ENCODE measurements at regions not wholly inside any gene's neighbourhood (a gene's known extent, or its start where the extent isn't known, plus 50 kb on each side); places are given as distances from the start of the nearest gene placed in this dataset.

DNA sequence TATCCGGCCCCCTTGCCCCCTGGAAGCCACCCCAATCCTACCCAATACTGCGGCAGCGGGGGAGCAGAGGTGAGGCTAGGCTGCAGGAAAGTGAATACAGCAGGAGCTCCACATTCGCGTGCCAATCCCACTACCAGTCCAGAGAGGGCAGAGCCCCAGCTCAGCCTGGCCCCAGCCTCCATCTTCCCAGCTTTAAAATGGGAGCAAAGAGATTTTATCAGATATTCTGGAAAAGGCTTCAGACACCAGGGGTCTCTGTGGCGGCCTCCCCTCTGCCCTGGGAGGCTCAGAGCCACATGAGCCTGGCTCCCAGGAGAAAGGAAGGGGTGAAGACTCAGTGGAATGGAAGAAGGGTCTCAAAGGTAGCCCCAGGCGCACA is 72.7 kb downstream of the NCOR2 start:
- no peak overlapping the region for H3K27ac ChIP-seq (ENCODE audit: insufficient read depth, low read length, poor library complexity, severe bottlenecking)
- Mint-ChIP-seq H3K4me3 (no peak overlapping the region), H3K4me1 (peaks cover 0 to 63% (median 23%) of the 10 kb centered on the region in 4 donors), H3K36me3 (peaks cover 5% of the 10 kb centered on the region), H3K27me3 (no peaks in the 10 kb centered on the region), H3K27ac (peak overlapping the region; percentile 55 to 88 (median 76)), H3K9me3 (no peaks in the 10 kb centered on the region)
- no peaks in the 10 kb centered on the region for H3K9me3 ChIP-seq (ENCODE audit: control insufficient read depth in 2 of 2, low read length in 2 of 2)
- no peaks in the 10 kb centered on the region for H3K27me3 ChIP-seq (ENCODE audit: control insufficient read depth, insufficient read depth, low read length)
- DNase-seq (no peak), ATAC-seq (ENCODE audit: low read depth in 2 of 2) (no peak)
- no peaks in the 10 kb centered on the region for H3K36me3 ChIP-seq (ENCODE audit: control insufficient read depth, insufficient read depth, low read length)
- H3K4me1 ChIP-seq (ENCODE audit: control insufficient read depth, insufficient read depth, low read length, poor library complexity, severe bottlenecking): peaks cover 24% of the 10 kb centered on the region
- no peak overlapping the region for H3K4me3 ChIP-seq (ENCODE audit: low read depth, low read length)

DNA sequence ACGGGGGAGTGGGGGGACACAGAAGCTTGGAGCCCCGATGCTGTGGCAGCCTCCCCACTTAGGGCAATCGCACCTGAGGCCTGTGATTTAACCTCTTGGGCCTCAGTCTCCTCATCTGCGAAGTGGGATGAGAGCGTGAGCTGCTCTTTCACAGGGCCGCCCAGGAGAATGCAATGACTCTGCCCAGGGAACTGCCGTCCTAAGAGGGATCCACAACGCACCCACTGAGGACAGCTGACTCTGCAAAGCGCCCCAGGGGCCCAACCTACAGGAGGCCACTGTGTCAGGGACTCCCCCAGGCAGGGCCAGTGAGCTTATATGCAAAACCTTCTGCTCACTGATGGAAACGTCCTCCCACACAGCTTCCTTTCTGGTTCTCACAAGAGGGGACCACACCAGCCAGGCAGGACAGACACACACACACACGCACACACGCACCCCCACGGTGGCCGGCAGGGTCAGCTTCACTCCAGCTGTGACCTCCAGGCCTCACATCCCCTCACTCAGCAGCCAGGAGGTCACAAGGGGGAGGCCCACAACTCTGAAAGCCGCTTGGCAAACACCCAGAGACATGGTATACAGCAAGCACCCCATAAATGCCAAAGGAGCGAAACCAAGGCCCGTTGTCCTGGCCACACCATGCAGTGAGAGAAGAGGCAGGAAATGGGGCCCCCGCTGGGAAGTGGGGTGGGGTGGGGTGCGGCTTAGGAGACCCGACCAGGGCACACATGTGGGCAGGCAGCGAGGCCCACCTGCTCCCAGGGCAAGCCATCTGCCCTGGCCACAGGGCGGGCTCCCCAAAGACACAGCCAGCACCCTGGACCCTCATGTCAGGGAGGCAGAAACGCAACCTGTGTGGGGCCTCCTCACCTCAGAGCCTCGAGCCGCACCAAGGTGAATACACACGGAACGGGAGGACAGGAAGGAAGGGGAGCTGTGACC is 73.3 kb downstream of the NCOR2 start:
- Histone ChIP-seq H3K9me3 (ENCODE audit: control insufficient read depth in 2 of 2, low read length in 2 of 2) (no peaks in the 10 kb centered on the region), H3K4me3 (ENCODE audit: low read depth, low read length) (no peak overlapping the region), H3K27me3 (ENCODE audit: control insufficient read depth, insufficient read depth, low read length) (no peaks in the 10 kb centered on the region), H3K36me3 (ENCODE audit: control insufficient read depth, insufficient read depth, low read length) (no peaks in the 10 kb centered on the region), H3K4me1 (ENCODE audit: control insufficient read depth, insufficient read depth, low read length, poor library complexity, severe bottlenecking) (peaks cover 24% of the 10 kb centered on the region), H3K27ac (ENCODE audit: insufficient read depth, low read length, poor library complexity, severe bottlenecking) (no peak overlapping the region)
- Mint-ChIP-seq H3K27ac (peak overlapping the region; percentile 88 to 94 (median 93)), H3K4me3 (peak overlapping the region in 2 of 4 donors; percentile 47 to 65), H3K9me3 (no peaks in the 10 kb centered on the region), H3K36me3 (peaks cover 5% of the 10 kb centered on the region), H3K4me1 (peaks cover 0 to 56% (median 22%) of the 10 kb centered on the region in 4 donors), H3K27me3 (no peaks in the 10 kb centered on the region)
- DNase-seq: peak in 1 of 3 donors; percentile 60
- peak; percentile 61 to 67 for ATAC-seq (ENCODE audit: low read depth in 2 of 2)

GRCh38 chr12:124492879-124493808 is 74.3 kb downstream of the NCOR2 start:
- H3K9me3 Mint-ChIP-seq: no peaks in the 10 kb centered on the region
- Histone ChIP-seq H3K36me3 (ENCODE audit: control insufficient read depth, insufficient read depth, low read length) (no peaks in the 10 kb centered on the region), H3K4me3 (ENCODE audit: low read depth, low read length) (no peak overlapping the region), H3K9me3 (ENCODE audit: control insufficient read depth in 2 of 2, low read length in 2 of 2) (no peaks in the 10 kb centered on the region), H3K27ac (ENCODE audit: insufficient read depth, low read length, poor library complexity, severe bottlenecking) (no peak overlapping the region), H3K27me3 (ENCODE audit: control insufficient read depth, insufficient read depth, low read length) (no peaks in the 10 kb centered on the region), H3K4me1 (ENCODE audit: control insufficient read depth, insufficient read depth, low read length, poor library complexity, severe bottlenecking) (peaks cover 24% of the 10 kb centered on the region)
- H3K4me1 Mint-ChIP-seq: peaks cover 2 to 48% (median 19%) of the 10 kb centered on the region in 4 donors
- H3K4me3 Mint-ChIP-seq: no peak overlapping the region
- H3K36me3 Mint-ChIP-seq: peaks cover 5% of the 10 kb centered on the region
- H3K27ac Mint-ChIP-seq: peak overlapping the region in 2 of 3 donors; percentile 88 to 93
- H3K27me3 Mint-ChIP-seq: no peaks in the 10 kb centered on the region
- DNase-seq (no peak), ATAC-seq (ENCODE audit: low read depth in 2 of 2) (no peak)

DNA sequence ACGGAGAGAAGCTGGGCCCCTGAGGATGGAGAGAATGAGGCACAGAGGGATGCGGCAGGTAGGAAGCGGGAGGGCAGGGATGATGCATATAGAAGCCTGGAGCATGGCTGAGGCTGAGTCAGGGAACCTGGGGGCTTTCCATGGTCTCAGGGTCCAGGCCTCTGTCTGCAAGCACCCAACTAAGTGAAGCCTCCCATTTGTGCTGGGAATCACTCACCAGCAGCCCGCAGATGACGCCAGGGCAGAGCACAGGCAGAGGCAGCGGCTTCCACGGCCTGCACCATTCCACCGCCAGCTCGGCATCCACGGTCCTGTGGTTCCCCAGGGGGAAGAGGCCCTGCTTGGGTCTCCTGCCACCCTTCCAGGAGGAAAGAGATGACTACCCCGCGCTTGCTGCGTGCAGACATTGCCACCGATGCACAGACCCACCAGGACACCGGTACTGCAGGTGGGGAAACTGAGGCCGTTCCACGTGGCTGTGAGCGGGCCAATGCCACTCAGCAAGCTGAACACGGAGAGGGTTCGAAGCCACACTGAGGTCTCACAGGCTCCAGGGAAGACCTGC is 75.5 kb downstream of the NCOR2 start:
- Mint-ChIP-seq H3K27ac (no peak overlapping the region), H3K9me3 (no peaks in the 10 kb centered on the region), H3K4me3 (no peak overlapping the region), H3K4me1 (peaks cover 10 to 39% (median 25%) of the 10 kb centered on the region in 4 donors), H3K27me3 (no peaks in the 10 kb centered on the region), H3K36me3 (peaks cover 10% of the 10 kb centered on the region)
- Histone ChIP-seq H3K36me3 (ENCODE audit: control insufficient read depth, insufficient read depth, low read length) (no peaks in the 10 kb centered on the region), H3K4me3 (ENCODE audit: low read depth, low read length) (no peak overlapping the region), H3K4me1 (ENCODE audit: control insufficient read depth, insufficient read depth, low read length, poor library complexity, severe bottlenecking) (peaks cover 20% of the 10 kb centered on the region), H3K27me3 (ENCODE audit: control insufficient read depth, insufficient read depth, low read length) (no peaks in the 10 kb centered on the region), H3K9me3 (ENCODE audit: control insufficient read depth in 2 of 2, low read length in 2 of 2) (no peaks in the 10 kb centered on the region), H3K27ac (ENCODE audit: insufficient read depth, low read length, poor library complexity, severe bottlenecking) (no peak overlapping the region)
- ATAC-seq (ENCODE audit: low read depth in 2 of 2) (no peak), DNase-seq (no peak)

- no peaks in the 10 kb centered on the region for H3K36me3 ChIP-seq (ENCODE audit: control insufficient read depth, insufficient read depth, low read length)
- peaks cover 10% of the 10 kb centered on the region for H3K36me3 Mint-ChIP-seq
- H3K9me3 ChIP-seq (ENCODE audit: control insufficient read depth in 2 of 2, low read length in 2 of 2): no peaks in the 10 kb centered on the region
- H3K4me1 ChIP-seq (ENCODE audit: control insufficient read depth, insufficient read depth, low read length, poor library complexity, severe bottlenecking): peaks cover 18% of the 10 kb centered on the region
- no peak for ATAC-seq (ENCODE audit: low read depth in 2 of 2)
- H3K4me1 Mint-ChIP-seq: peaks cover 10 to 37% (median 25%) of the 10 kb centered on the region in 4 donors
- peak overlapping the region in 1 of 3 donors; percentile 53 for H3K27ac Mint-ChIP-seq
- no peaks in the 10 kb centered on the region for H3K27me3 ChIP-seq (ENCODE audit: control insufficient read depth, insufficient read depth, low read length)
- no peak overlapping the region for H3K4me3 Mint-ChIP-seq
- no peaks in the 10 kb centered on the region for H3K27me3 Mint-ChIP-seq
- no peak overlapping the region for H3K27ac ChIP-seq (ENCODE audit: insufficient read depth, low read length, poor library complexity, severe bottlenecking)
- no peak overlapping the region for H3K4me3 ChIP-seq (ENCODE audit: low read depth, low read length)
- H3K9me3 Mint-ChIP-seq: no peaks in the 10 kb centered on the region
- DNase-seq: no peak
Observed at GRCh38 chr12:124491310-124491709, 76.1 kb downstream of the NCOR2 start.

- H3K4me1 ChIP-seq (ENCODE audit: control insufficient read depth, insufficient read depth, low read length, poor library complexity, severe bottlenecking): peaks cover 17% of the 10 kb centered on the region
- H3K27ac Mint-ChIP-seq: peak overlapping the region in 2 of 3 donors; percentile 10 to 60
- peaks cover 10% of the 10 kb centered on the region for H3K36me3 Mint-ChIP-seq
- no peaks in the 10 kb centered on the region for H3K27me3 Mint-ChIP-seq
- no peak overlapping the region for H3K4me3 ChIP-seq (ENCODE audit: low read depth, low read length)
- no peak overlapping the region for H3K27ac ChIP-seq (ENCODE audit: insufficient read depth, low read length, poor library complexity, severe bottlenecking)
- no peaks in the 10 kb centered on the region for H3K9me3 ChIP-seq (ENCODE audit: control insufficient read depth in 2 of 2, low read length in 2 of 2)
- ATAC-seq (ENCODE audit: low read depth in 2 of 2): no peak
- no peak overlapping the region for H3K4me3 Mint-ChIP-seq
- H3K27me3 ChIP-seq (ENCODE audit: control insufficient read depth, insufficient read depth, low read length): no peaks in the 10 kb centered on the region
- DNase-seq: no peak
- H3K4me1 Mint-ChIP-seq: peaks cover 10 to 32% (median 25%) of the 10 kb centered on the region in 4 donors
- no peaks in the 10 kb centered on the region for H3K9me3 Mint-ChIP-seq
- H3K36me3 ChIP-seq (ENCODE audit: control insufficient read depth, insufficient read depth, low read length): no peaks in the 10 kb centered on the region
Observed at GRCh38 chr12:124490584-124491305, 76.7 kb downstream of the NCOR2 start.
